ENCODE measurements at regions not wholly inside any gene's neighbourhood (a gene's known extent, or its start where the extent isn't known, plus 50 kb on each side); places are given as distances from the start of the nearest gene placed in this dataset.

DNA sequence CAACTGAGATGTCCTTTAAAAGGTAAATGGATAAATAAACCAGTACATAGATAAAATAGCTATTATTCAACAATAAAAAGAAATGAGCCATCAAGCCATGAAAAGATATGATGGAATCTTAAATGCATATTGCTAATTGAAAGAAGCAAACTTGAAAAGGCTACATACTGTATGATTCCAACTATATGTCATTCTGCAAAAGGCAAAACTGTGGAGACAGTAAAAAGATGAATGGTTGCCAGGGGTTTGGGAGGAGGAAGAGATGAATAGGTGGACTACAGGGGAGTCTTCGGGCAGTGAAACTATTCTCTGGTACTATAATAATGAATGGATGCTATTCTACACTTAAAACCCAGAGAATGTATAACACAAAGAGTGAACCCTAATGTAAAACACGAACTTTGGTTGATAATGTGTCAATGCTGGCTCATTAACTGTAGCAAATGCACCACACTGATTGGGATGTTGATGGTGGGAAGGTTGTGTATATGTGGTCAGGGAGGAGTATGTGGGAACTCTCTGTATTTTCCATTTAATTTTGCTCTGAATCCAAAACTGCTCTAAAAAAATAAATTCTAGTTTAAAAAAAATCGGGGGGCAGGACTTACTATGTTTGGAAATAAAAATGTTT, 73.7 kb upstream of the MYCN start:
- DNase-seq (ENCODE audit: low spot score) = no peak

DNA sequence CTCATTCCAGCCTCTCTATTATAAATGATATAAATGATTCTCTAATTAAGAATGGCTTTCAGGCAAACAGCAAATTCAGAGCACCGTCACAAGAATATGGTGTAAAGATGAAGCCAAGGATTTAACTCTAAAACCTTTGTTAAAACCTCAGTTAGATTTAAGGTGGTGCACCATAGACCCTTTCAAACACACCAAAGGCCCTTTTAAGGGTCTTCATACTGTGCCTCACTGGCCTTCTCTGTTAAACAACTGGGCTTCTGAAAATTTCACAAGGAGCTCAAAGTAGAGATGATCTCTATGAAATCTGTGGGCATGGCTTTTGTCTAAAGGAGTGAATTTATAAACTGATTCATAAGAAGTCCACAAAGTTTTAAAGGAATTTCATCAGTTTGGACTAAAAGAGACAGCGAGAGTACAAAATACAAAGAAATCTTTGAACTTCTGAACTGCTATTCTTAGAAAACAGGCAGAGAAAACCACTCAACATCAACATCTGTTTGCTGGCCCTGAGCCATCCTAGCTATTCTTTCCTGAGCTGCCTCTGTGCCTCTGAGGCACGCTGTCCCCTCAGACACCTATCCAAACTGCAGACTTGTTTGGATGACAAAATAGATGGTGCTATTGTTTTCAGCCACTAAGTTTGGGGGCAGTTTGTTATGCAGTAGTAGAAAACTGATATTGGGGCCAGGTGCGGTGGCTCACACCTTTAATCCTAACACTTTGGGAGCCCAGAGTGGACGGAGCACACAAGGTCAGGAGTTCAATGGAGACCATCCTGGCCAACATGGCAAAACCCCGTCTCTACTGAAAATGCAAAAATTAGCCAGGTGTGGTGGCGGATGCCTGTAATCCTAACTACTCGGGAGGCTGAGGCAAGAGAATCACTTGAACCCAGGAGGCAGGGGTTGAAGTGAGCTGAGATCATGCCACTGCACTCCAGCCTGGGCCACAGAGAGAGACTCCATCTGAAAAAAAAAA, 72.9 kb upstream of the MYCN start:
- no peak for DNase-seq (ENCODE audit: low spot score)

DNA sequence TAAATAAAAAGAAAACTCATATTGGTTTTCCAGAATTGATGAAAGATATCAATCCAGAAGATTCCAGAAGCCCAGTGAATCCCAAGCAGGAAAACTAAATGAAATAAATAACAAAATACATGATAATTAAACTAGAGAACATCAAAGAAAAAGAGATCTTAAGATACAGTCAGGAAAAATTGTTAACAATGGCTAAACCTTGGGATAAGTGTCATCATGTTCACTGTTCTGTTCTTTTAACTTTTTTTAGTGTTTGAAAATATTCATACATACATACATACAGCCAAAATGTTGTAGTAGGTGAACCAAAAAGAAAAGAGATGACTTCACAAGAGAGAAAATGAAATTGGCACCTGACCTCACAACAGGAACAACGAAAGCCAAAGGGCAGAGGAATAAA, 72.2 kb upstream of the MYCN start:
- no peak for DNase-seq (ENCODE audit: low spot score)

DNA sequence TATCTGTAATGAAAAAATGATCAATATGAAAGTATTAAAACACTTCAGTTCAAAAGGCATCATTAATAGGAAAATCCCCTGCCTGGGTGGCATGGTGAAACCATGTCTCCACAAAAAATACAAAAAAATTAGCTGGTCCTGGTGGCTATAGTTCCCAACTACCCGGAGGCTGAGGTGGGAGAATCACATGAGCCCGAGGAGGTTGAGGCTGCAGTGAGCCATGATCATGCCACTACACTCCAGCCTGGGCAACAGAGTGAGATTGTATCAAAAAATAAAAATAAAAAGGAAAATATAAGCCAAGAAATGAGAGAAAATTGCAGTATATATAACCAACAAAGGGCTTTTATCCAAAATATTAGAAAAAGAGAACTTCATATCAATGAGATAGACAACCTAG, 71.6 kb upstream of the MYCN start:
- DNase-seq (ENCODE audit: low spot score) = no peak

DNA sequence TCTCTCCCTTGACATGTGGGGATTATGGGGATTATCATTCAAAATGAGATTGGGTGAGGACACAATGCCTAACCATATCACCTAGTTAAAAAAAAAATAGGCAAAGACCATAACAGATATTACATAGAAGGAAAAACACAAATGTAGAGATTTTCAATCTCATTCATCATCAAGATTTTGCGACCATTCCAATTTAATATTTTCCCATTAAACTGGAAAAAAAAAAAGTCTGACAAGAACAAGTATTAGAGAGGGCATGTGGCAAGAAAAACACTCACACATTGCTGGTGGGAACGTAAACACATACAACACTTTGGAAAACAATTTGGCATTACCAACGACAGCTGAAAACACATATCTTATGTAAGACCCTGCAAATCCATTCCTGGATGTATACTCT, 71.0 kb upstream of the MYCN start:
- no peak for DNase-seq (ENCODE audit: low spot score)

DNA sequence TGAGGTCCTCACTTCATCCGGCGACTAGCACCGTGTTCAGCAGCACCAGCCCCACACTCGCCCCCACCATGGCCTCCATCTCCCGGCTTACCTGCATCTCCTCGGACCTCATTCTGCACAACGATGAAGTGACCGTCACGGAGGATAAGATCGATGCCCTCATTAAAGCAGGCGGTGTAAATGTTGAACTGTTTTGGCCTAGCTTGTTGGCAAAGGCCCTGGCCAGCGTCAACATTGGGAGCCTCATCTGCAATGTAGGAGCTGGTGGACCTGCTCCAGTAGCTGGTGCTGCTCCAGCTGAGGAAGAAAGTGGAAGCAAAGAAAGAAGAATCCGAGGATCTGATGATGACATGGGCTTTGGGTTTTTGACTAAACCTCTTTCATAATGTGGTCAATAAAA, 70.5 kb upstream of the MYCN start:
- no peak for DNase-seq (ENCODE audit: low spot score)

DNA sequence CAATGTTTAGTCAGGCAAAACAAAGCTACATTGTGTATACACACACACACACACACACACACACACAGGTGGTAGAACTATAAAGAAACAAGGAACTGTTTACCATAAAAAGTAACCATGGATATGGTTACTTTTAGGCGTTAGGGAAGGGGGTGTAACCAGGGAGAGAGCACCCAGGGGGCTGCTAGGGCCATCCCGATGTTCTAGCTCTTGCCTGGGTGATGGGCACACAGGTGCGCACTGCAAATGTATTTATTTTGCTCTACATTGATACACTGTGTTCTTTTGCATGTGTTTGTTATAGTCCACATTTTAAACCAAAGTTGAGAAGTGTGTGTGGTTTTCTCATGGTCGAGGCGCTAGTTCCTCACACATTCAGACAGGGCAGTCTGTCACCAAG, 69.8 kb upstream of the MYCN start:
- DNase-seq (ENCODE audit: low spot score) = no peak

DNA sequence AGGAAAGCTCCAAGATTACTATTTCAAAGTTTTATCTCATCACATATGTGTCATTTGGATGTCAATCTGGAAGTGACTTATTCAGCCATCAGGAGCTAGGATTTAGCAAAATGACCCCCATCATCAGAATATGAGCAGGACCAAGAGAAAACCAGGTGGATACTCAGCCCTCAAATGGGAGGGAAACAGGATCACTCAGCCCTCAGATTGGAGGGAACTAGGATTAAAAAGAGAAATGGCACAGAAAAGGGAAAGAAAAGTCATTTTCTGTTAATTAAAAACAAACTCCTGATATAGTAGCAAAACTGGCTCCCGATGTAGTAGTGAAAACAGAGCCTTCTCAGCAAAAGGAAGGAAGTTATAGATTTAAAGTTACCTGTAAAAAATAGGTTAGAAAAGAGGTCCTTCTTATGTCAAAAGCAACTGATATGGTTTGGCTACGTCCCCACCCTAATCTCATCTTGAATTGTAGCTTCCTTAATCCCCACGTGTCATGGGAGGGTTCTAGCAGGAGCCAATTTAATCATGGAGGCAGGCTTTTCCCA, 69.0 kb upstream of the MYCN start:
- no peak for DNase-seq (ENCODE audit: low spot score)

DNA sequence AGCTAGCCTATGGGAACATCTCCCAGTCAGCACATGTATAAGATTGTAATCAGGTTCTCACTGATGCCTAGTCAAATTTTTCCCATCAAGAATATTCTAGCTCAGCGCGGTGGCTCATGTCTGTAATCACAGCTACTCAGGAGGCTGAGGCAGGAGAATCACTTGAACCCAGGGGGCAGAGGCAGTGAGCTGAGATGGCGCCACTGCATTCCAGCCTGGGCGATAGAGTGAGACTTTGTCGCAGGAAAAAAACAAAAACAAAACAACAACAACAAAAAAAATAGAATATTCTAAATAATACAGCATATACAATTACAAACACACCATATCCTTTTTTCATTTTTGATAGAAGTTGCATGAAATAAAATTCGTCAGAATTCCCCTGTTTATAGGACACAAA, 67.5 kb upstream of the MYCN start:
- DNase-seq (ENCODE audit: low spot score) = no peak

DNA sequence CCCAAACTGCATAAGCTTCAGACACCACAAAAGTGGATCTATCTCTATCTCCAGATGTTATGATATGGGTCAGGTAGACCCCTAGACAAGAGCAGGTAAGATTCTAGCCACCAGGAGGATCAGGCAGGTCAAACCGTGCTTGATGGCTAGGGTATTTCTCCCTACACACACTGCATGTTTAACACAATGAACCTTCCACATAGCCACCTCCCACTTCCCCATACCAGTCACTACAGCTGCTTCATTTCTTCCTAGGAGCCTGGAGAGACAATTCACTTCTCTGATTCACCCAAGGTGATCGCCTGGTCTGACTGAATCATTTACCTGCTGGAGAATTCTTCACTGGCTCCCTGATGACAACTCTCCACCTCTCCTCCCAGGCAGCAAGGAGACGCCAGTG, 66.0 kb upstream of the MYCN start:
- DNase-seq (ENCODE audit: low spot score) = no peak

DNA sequence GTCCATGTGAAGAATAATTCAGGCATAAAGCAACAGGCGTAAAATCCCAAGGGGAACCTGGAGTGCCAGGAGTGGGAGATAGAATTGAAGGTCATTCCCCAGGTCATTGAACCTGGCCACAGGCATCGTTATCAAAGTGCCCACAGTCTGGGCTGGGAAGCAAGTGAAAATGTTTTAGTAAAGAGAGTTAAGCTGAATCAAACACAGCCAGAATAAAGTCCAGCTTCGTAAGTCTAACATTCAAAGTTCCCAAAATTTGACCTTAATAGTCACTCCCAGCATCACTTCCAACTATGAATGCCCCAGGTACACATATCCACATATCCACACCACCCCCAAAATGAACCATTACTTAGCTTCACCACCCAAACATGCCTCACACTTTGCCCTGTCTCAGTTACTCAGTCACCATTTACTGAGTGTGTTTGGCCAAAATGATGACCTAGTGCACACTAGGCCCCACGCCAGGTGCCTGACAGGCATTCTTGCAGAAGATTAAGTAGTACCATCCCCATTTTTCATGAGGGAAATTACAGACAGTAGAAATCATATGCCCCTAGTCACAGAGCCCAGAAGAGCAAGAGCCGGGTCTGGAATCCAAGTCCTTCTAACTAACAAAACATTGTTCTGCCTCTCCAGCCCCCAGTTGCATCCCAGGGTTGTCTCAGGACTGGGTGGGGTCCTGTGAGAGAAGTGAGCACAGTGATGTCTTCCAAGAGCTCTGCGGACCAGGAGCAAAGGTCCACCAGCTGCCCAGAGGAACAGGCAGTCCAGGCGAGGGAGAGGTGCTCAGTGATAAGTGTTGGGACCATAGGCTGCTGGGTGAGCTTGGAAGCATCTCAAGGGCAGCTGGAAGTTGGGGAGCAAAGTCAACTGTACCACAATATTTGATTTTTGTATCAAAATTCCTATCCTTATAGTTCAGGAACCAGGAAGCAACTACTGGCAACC, 65.2 kb upstream of the MYCN start:
- DNase-seq (ENCODE audit: low spot score) = no peak

DNA sequence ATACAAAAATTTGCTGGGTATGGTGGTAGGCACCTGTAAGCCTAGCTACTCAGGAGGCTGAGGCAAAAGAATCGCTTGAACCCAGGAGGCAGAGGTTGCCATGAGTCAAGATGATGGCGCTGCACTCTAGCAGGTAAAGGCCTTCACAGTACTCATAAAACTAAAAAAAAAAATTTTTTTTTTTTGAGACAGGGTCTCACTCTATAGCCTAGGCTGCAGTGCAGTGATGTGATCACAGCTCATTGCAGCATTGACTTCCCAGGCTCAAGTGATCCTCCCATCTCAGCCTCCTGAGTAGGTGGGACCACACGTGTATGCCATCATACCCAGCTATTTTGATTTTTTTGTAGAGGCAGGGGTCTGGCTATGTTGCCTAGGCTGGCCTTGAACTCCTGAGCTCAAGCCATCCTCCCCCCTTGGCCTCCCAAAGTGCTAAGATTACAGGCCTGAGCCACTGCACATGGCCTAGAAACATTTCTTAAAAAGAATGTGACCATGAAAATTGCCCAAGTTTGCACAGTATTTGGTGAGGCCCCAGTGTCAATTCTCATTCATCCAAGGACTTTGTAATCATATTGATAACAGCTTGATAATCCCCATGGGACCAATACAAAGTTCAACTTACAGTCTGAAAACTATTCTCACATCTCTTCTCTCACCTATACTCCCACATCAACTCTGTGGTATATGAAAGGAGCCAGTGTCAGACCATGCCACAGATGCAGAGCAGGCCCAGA, 64.2 kb upstream of the MYCN start:
- DNase-seq (ENCODE audit: low spot score) = no peak

DNA sequence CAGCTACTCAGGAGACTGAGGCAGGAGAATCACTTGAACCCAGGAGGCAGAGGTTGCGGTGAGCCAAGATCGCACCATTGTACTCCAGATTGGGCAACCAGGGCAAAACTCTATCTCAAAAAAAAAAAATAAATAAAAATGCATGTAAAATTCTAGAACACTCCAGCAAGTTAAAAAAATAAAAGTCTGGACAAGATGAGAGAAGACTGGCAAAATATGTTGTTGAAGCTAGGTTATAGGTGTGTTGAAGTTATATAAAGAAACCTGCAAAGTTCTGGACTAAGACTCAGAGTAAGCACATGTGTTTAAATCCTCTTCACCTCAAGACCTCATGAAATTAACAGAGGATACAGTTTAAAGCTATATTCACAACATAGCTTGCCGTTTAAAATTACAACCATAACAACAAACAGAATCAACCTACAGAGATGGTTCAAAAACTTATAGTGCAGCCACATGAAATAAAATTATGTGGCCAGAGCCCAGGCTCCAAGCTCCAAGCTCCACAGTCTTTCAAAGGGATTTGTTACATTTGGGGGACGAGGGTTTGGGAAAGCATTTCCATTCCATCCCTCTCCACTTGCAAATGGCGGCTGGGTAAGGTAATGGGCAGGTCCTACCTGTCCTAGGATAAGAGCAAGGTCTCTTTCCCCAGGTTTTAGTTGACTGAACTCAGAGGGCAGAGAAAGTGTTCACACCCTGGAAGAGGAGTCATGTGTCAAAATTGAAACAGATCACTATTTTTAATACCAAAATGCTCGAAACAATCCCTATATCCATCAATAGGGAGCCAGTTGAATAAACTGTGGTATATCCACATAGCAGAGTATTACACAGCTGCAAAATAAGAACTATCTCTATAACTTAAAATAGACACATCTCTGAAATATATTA, 59.9 kb upstream of the MYCN start:
- DNase-seq (ENCODE audit: low spot score) = no peak

DNA sequence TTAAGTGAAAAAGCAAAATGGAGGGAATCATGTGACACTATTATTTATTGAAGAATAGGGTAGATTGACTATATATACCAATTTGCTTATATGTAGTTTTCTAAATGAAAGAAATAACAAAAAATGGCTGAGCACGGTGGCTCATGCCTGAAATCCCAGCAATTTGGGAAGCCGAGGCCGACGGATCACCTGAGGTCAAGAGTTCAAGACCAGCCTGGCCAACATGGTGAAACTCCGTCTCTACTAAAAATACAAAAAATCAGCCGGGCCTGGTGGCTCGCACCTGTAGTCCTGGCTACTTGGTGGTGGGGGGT, 59.3 kb upstream of the MYCN start:
- DNase-seq (ENCODE audit: low spot score) = no peak

DNA sequence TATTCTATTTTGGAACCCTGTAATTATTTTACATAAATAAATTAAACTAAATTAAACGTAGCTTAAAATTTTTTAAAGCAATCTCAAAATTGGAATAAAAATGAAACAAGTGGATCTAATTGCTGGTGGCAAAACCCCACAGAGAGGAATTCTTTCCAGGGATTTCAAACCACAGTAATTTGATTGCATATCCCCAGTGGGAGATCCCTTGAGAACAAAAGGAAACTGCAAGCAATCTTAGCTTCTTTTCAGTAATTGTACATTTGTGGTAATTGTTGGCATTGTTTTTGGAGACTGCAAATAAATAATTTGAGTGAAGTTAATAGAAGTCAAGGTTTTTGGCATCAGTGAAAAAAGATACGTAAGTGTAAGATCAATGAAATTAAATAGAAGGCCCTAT, 58.7 kb upstream of the MYCN start:
- no peak for DNase-seq (ENCODE audit: low spot score)

DNA sequence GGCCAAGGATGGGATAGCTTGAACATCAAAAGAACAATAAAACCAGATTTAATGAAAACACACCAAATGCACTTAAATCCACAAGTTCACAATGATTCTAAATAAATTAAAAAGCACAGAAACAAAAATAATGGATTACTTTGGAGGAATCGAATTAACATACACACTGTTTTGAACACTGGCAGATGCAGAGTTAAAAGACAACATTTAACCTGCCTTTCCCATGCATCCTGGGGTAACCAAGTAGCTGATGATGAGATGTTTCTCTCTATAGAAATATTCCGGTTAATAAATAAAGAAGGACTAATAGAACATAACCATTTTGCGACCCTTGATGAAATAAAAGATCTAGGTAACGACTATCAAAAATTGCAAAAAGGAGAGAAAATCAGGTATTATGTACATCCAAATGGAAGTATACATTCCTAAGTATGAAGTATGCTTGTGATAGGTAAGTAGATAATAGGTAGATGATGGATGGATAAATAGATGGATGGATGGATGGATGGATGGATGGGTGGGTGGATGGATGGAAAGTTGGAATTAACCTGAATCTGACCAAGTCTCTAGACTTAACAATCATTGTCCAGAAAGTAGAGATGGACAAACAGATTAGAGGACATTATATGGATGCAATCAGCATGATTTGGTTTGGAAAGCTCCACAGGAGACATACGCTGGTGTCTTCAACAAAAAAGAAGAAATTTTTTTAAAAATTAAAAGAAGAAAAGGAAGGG, 57.4 kb upstream of the MYCN start:
- no peak for DNase-seq (ENCODE audit: low spot score)

DNA sequence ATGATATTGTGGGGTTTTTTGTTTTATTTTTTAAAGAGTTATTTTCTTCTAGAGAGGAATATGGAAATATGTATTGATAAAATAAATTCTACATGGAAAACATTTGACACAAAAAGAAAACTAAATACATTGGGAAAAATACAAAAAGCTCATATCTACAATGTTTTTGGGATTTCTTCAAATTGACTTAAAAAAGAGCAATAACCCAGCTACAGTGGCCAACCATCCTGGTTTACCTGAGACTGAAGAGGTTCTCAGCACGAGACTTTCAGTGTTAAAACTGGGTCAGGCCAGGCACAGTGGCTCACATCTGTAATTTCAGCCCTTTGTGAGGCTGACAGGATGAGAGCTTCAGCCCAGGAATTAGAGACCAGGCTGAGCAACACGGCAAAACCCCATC, 56.7 kb upstream of the MYCN start:
- no peak for DNase-seq (ENCODE audit: low spot score)

DNA sequence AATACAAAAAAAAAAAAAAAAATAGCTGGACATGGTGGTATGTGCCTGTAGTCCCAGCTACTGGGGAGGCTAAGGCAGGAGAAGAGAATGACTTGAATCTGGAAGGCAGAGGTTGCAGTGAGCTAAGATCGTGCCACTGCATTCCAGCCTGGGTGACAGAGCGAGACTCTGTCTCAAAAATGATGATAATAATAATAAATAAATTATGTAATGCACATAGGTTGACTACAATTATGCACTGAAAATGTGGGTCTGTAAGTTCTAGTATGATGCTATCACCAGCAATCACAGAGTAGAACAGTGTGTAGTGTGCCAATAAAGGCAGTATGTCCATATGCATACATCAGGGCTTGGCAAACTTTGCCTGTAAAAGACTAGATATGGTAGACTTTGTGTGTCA, 55.6 kb upstream of the MYCN start:
- no peak for DNase-seq (ENCODE audit: low spot score)

DNA sequence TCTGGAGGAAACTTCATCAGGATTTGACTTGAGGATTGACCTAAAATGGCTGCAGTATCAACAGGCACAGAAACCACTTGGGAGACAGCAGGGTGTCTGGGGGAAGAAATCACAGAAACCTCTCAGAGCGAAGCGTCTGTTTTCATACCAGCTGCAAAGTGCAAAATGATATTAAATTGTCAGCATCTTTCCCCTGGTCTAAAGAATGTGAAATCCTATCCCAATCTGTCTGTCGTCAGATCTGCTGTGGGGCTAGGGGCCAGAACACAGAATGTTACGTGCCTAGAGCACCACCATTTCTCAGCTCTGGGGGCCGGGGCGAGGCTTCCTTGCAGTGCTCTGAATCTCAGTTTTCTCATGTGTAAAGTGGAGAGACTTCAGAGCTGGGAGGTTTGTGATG, 54.1 kb upstream of the MYCN start:
- no peak for DNase-seq (ENCODE audit: low spot score)
